BE2C (cell line): ENCODE measurements at regions not wholly inside any gene's neighbourhood (a gene's known extent, or its start where the extent isn't known, plus 50 kb on each side); places are given as distances from the start of the nearest gene placed in this dataset.

Experiments used
- DNase-seq: peaks from one replicate; pipeline ENCODE4 v3.0.0-alpha.2; 2020
- H3K27me3 ChIP-seq: fragments of 250-450 bp; sonication (Bioruptor Pico); 2 replicates; pipeline ENCODE4 v1.5.1; 2020; ENCODE audit warnings: mild to moderate bottlenecking
- H3K36me3 ChIP-seq: fragments of 250-450 bp; sonication (Bioruptor Pico); 2 replicates; pipeline ENCODE4 v1.5.1; 2020; ENCODE audit warnings: mild to moderate bottlenecking
- H3K4me1 ChIP-seq: fragments of 250-450 bp; sonication (Bioruptor Pico); 2 replicates; pipeline ENCODE4 v1.5.1; 2020
- H3K4me3 ChIP-seq: 2 replicates; pipeline ENCODE4 v1.5.1; 2011; ENCODE audit warnings: low read depth, low read length
- H3K9me3 ChIP-seq: fragments of 250-450 bp; sonication (Bioruptor Pico); 2 replicates; pipeline ENCODE4 v1.5.1; 2020
- CTCF ChIP-seq: IDR thresholded peaks from 2 replicates; pipeline ENCODE4 v1.5.1; 2012; ENCODE audit warnings: mild to moderate bottlenecking, low read depth, low read length

DNA sequence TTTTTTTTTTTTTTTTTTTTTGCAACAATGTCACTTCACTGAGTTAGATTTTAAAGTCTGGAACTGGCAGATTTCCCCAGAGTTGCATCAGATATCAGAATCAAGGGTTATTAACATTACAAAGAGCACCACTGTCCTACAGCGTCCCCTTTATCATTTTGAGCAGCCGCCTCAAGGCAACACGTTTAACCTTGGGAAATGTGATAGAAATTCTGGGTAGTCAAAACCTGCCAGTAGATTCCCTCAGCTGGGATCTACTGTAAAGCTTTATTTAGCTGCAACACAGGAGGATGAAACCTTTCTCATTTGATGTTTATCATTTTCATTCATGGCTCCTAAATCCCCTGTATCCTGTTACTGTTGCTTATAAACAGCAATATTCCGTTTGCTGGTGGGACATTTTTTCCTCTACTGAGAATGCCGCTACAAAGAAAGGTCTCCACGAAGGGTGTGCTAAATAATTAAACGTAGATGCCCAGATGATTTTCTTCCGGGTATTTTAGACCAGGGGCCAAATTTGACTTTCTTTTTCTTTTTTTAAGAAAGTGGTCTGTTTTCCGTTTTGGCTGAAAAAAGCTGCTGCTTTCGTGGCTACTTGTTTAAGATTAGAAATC, 436.1 kb upstream of the GOT2 start:
- Histone ChIP-seq H3K36me3 (no peaks in the 10 kb centered on the region), H3K4me1 (no peaks in the 10 kb centered on the region), H3K27me3 (no peaks in the 10 kb centered on the region), H3K4me3 (no peak overlapping the region), H3K9me3 (no peaks in the 10 kb centered on the region; the same call in 1 of the 2 replicates)
- DNase-seq, result no peak
- no peak for TF ChIP-seq CTCF

GRCh38 chr16:59169168-59169567, 435.1 kb upstream of the GOT2 start:
- Histone ChIP-seq H3K36me3 (no peaks in the 10 kb centered on the region), H3K9me3 (no peaks in the 10 kb centered on the region; the same call in 1 of the 2 replicates), H3K4me1 (no peaks in the 10 kb centered on the region), H3K4me3 (no peak overlapping the region), H3K27me3 (no peaks in the 10 kb centered on the region)
- no peak for DNase-seq
- no peak for TF ChIP-seq CTCF

GRCh38 chr16:59168461-59169114, 434.5 kb upstream of the GOT2 start:
- DNase-seq, result no peak
- Histone ChIP-seq H3K36me3 (no peaks in the 10 kb centered on the region), H3K27me3 (no peaks in the 10 kb centered on the region), H3K4me1 (no peaks in the 10 kb centered on the region), H3K4me3 (no peak overlapping the region), H3K9me3 (no peaks in the 10 kb centered on the region; the same call in 1 of the 2 replicates)
- no peak for TF ChIP-seq CTCF

DNA sequence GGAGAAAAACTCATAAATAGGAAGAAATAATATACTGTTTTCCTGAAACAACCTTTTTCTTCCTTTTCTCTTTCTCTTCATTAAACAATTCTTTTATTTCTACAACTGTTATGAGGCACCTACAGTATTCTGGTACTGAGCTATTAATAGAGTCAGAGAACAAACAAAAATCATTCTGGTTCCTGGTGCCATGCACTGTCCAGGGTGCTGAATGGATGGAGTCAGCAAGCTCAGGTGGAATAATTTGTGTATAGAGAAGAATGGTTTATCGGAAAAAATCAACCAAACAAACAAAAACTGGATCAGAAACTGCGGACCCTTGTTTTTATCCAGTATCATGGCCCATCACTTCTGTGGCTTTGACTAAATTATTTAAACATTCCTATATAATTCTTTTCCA, 430.3 kb upstream of the GOT2 start:
- Histone ChIP-seq H3K9me3 (no peaks in the 10 kb centered on the region), H3K4me1 (no peaks in the 10 kb centered on the region), H3K27me3 (no peaks in the 10 kb centered on the region), H3K4me3 (no peak overlapping the region), H3K36me3 (no peaks in the 10 kb centered on the region)
- no peak for DNase-seq
- TF ChIP-seq CTCF, result no peak

DNA sequence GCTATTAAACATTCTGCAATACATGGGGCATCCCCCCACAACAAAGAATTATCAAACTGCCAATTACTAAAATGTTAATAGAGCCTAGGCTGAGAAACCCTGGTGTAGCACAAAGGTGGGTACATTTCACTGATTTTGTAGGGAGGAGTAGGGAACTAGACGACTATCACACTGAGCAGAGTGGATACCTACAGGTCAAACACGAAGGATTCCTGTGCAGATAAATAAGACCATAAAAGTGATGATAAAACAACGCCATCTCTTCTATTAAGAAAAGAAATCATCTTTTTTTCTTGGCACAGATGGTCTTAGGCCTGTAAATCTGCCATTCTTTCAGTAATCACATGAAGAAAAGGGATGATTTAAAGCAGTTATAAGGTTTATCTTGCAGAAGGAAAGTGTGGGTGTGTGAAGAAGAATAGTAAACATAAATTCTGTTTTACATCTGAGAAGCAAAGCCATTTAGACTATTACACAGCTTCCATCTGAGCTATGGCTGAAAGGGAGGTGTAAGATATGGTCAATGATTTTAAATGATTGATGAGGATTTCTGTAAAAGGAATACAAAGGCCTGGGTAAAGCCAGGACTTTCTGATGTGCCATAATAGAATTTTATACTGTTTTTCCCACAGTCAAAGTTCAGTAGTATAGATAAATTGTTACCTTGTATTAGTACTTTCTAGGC, 429.4 kb upstream of the GOT2 start:
- H3K36me3 ChIP-seq, result no peaks in the 10 kb centered on the region
- H3K4me1 ChIP-seq, result no peaks in the 10 kb centered on the region
- TF ChIP-seq CTCF, result no peak
- H3K4me3 ChIP-seq, result no peak overlapping the region
- no peaks in the 10 kb centered on the region for H3K27me3 ChIP-seq
- no peaks in the 10 kb centered on the region for H3K9me3 ChIP-seq
- no peak for DNase-seq

DNA sequence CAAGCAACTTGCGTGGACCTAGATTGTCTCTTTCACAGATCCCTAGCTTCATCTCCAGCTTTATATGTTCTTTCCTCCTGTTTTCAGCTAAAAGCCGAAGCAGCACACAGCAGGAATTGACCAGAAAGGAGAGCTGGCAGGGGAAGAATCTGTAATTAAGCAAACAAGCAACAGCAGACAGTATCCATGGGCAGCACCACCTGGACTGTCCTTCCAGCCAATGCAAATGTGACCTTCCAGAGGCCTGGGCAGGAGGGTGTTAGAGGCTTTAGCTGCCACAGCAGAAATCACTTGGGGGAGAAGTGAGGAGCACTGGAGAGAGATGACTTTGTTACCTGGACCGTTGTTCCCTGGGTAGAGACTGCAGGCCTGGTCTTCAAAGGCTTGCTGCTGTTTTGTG, 427.6 kb upstream of the GOT2 start:
- H3K9me3 ChIP-seq, result no peaks in the 10 kb centered on the region
- DNase-seq, result no peak
- H3K36me3 ChIP-seq, result no peaks in the 10 kb centered on the region
- no peaks in the 10 kb centered on the region for H3K27me3 ChIP-seq
- H3K4me3 ChIP-seq, result no peak overlapping the region
- H3K4me1 ChIP-seq, result no peaks in the 10 kb centered on the region
- TF ChIP-seq CTCF, result no peak
